Astrocyte of the cerebellum (primary cell): ENCODE measurements at regions not wholly inside any gene's neighbourhood (a gene's known extent, or its start where the extent isn't known, plus 50 kb on each side); places are given as distances from the start of the nearest gene placed in this dataset.

Source experiments
- DNase-seq: peaks from one replicate; pipeline ENCODE4 v3.0.0-alpha.2; 2011; ENCODE audit warnings: low read depth
- H3K4me3 ChIP-seq: 2 replicates; pipeline ENCODE4 v1.5.1; 2011; ENCODE audit warnings: mild to moderate bottlenecking, low read depth, low read length, moderate library complexity
- CTCF ChIP-seq: IDR thresholded peaks from 2 replicates; pipeline ENCODE4 v1.5.1; 2012; ENCODE audit warnings: low read length, low read depth, moderate library complexity, mild to moderate bottlenecking; ENCODE audit errors: missing control alignments
- in situ Hi-C: cut with HindIII; loops from 2 replicates; pipeline ENCODE4 v1.10.0; 2017; ENCODE audit warnings: low sequenced_read_pairs

GRCh38 chr14:62253911-62254310 is 491.7 kb downstream of the SNAPC1 start:
- no peak overlapping the region for H3K4me3 ChIP-seq
- TF ChIP-seq CTCF: no peak
- DNase-seq: no peak
- in situ Hi-C loops: no loop called here

- DNase-seq: peak; percentile 13
- H3K4me3 ChIP-seq: no peak overlapping the region
- TF ChIP-seq CTCF: no peak
- in situ Hi-C loops: no loop called here
These were observed 507.0 kb downstream of the SNAPC1 start for GRCh38 chr14:62269204-62269603.

- TF ChIP-seq CTCF: no peak
- in situ Hi-C loops: no loop called here
- DNase-seq: no peak
- no peak overlapping the region for H3K4me3 ChIP-seq
These were observed 508.0 kb downstream of the SNAPC1 start for GRCh38 chr14:62270236-62270635.

GRCh38 chr14:62280366-62280765 is 518.1 kb downstream of the SNAPC1 start:
- in situ Hi-C loops: no loop called here

GRCh38 chr14:62283837-62284236 is 521.6 kb downstream of the SNAPC1 start:
- TF ChIP-seq CTCF: no peak
- DNase-seq: no peak
- in situ Hi-C loops: no loop called here

More at GRCh38 chr14:62280366-62280765, 518.1 kb downstream of the SNAPC1 start:
- TF ChIP-seq CTCF: no peak
- DNase-seq: no peak
- H3K4me3 ChIP-seq: no peak overlapping the region

GRCh38 chr14:62289471-62289870 is 527.3 kb downstream of the SNAPC1 start:
- peak; percentile 63 for DNase-seq
- in situ Hi-C loops: no loop called here
- no peak for TF ChIP-seq CTCF
- no peak overlapping the region for H3K4me3 ChIP-seq

More at GRCh38 chr14:62283837-62284236, 521.6 kb downstream of the SNAPC1 start:
- no peak overlapping the region for H3K4me3 ChIP-seq

GRCh38 chr14:62301080-62301479 is 538.9 kb downstream of the SNAPC1 start:
- TF ChIP-seq CTCF: no peak
- no peak for DNase-seq
- in situ Hi-C loops: no loop called here
- no peak overlapping the region for H3K4me3 ChIP-seq
